CD4-positive, alpha-beta T cell treated with Interleukin-2 at 100 ng/mL for 4 hours (primary cell): ENCODE measurements at regions not wholly inside any gene's neighbourhood (a gene's known extent, or its start where the extent isn't known, plus 50 kb on each side); places are given as distances from the start of the nearest gene placed in this dataset.
"Not testable (repeated sequence)": the region's sequence is repeated elsewhere in the genome, so short reads cannot be mapped to it uniquely, and the experiment has no call there.

Source experiments
- DNase-seq: peaks from one replicate; pipeline ENCODE4 v3.0.0-alpha.2; 2020; ENCODE audit warnings: low spot score

DNA sequence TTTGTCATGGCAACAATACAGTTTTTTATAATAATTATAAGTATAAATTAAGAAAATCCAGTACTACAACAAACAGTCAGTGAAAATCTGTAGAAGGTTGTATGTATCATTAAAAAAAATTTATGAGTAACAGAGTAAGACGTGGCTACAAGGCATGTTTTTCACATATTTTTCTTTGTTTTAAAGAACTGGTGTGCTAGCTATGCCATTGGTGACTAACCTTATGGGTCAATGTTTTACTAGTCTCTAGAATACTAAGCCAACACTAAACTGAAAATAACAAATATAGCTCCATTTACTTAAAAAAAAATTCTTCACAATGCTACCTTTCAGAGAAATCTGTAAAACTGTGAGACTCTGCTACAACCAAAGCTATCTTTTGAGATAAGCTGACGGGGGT lies 261.5 kb downstream of the ADGRL2 start:
- no peak for DNase-seq

DNA sequence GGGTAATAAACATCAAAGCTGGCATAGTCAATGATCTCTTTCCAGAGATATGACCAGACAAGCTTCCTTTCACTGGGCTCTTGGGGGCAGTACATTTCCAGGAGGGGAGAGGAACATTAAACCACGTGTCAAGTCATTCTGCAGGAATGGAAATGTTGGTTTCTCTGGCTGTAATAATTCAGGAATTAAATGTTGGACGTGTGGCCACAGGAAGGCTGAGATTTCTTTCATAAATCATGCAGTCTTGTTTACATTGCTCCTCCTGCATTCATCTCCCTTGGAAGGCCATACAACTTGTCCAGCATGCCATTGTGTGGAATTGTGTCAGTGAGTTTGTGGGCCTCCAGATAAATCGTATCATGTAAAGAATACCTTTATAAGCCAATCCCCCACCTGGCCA lies 259.2 kb downstream of the ADGRL2 start:
- no peak for DNase-seq

DNA sequence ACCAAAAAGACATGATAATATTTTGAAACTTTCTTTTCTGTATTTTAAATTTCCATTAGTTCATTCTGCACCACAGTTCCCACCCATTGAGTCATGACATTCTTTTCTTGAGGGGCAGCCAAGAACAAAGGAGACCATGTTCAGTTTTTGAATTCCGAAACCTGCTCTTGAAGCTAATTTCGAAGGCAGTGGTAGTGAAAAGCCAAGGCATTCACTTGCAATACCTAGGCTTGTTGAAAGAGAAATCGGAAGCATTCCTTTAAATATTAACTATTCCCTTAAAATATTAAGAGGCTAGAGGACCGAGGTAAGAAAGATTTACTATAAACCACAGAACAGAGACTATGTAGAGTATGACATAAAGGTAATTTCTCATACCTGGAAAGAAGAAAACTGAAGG lies 256.3 kb downstream of the ADGRL2 start:
- no peak for DNase-seq

DNA sequence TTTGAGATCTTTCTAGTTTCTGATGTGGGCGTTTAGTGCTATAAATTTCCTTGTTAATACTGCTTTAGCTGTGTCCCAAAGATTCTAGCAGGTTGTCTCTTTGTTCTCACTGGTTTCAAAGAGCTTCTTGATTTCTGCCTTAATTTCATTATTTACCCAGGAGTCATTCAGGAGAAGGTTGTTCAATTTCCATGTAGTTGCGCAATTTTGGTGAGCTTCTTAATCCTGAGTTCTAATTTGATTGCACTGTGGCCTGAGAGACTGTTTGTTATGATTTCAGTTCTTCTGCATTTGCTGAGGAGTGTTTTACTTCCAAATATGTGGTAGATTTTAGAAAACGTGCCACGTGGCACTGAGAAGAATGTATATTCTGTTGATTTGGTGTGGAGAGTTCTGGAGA lies 254.6 kb downstream of the ADGRL2 start:
- not testable (repeated sequence) for DNase-seq

DNA sequence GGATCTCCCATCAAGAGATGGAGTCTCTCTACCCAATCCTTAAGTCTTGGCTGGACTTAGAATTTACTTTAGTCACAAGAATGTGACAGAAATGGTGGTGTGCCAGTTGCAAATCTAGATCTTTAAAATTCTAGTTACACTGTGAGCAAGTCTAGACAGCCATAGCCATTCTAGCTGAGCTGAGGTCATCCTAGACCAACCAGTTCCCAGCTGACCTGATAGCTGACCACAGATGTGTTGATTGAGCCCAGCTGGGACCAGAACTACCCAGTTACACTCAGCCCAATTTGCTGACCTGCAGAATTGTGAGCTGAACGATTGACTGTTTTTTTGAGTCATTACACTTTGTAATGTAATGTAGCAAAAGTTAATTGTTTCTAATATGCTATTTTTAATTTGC lies 251.8 kb downstream of the ADGRL2 start:
- DNase-seq: no peak

DNA sequence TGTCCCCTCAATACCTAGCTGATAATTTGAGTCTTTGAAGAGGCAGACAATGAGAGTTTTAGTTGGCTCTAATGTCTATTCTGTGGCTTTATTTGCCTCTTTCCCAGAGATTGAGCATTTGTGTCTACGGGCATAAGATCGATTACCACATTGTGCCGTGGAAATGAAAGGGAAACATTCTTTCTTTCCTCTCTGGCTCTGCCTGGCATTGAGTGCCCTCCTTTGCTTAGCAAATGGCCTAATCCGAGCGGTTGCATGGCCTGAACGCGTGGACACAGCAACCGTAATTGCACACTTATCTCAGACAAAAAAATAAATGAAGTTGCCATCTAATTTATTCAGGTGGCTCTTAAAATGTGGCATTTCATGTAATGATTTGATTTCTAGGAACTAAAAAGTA lies 247.9 kb downstream of the ADGRL2 start:
- DNase-seq: no peak

DNA sequence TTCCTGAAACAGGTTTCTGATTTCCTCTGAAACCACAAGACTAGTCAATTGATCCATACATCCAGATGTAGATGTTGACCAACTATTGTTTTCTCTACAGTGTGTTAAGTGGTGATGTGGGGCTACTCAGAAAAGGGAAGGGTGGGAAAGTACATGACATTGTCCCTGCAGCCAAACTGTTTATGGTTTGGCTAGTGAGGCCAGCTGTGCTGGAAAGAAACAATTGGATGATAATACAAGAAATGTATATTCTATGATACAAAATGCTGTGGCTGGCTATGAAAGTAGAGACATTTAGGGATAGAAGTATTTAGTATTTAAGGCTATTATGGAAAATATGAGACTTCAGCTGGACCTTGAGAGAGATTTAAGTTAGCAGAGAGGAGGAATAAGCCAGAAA lies 244.5 kb downstream of the ADGRL2 start:
- no peak for DNase-seq

DNA sequence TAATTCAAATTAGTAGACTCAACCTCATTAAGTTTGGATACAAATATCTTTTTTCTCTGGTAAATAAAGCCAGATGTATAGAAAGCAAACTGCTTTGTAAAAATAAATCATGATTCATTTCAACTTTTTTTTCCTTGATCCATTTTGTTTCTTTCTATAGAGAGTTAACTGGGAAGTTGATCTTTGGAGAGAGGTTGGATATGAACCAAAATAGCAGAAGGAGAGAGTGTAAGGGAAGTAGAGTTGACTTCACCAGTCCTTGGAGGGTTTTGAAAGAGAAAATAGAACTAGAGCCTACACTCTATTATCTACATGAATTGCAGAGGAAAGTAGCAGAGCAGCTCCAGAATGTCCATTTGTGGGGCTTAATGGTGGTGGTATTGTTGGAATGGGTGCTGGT lies 243.8 kb downstream of the ADGRL2 start:
- DNase-seq: no peak

DNA sequence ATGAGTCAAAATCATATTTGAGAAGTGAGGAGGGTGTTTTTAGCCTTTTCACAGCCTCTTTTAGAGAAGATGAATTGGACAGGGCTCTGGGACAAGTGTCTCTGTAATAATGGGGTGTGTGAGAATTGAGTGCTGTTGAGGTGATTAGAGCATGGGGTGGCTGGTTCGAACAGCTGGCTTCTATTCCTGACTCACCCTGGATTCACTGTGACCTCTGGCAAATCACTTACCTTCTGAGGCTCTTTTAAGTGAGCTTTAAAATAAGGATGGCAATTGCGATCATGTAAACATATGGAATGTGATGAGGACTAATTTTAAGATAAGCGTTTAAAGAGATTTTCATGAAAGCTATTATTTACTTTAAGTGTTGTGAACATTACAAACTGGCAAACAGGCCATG lies 243.4 kb downstream of the ADGRL2 start:
- DNase-seq: no peak

DNA sequence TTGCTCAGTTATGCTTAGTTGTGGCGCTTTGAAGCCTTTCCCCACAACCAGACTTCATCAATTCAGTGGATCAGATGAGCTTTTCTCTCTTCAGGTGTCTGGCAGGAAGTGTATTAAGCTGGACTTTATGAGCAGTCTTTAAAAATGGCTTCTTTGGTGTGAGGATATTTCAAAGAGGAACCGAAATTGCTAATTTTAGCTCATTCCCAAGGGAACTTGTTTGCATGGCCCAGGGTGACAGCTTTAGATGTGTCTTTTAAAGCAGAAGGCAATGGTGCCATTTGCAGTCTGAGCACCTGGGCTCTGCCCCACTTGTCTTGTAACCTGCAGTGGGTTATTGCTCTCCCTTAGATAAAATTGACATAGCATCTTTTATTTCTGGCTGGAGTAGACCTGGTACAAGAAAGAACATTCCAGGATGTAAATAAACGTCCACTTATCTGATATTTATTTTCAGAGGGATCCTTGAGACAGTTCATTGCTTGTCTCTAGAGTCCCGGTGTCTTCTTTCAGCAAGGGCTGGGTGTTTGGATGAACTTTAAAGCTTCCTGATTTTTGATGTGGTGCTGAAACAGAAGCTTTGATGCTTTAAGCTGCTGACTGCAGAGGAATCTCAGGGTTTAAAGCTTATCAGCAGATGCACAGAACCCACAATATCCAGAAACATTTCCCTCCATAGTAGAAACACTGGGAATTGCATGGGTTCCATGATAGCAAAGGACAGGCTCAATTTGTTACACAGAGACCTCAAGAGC lies 241.7 kb downstream of the ADGRL2 start:
- DNase-seq: no peak
